Suprapubic skin (tissue), 4 donors: ENCODE measurements at regions not wholly inside any gene's neighbourhood (a gene's known extent, or its start where the extent isn't known, plus 50 kb on each side); places are given as distances from the start of the nearest gene placed in this dataset.

Experiments
- EP300 ChIP-seq: sonication (generic); formaldehyde crosslinking; IDR thresholded peaks from one replicate; pipeline ENCODE4 v1.6.1; 2017; ENCODE audit warnings: antibody characterized with exemption
- POLR2A ChIP-seq, 2 donors: fragments of 450-650 bp; IDR thresholded peaks; one replicate each; pipeline ENCODE4 v1.6.1; 2017; ENCODE audit warnings: antibody characterized with exemption in 2 of 2, mild to moderate bottlenecking in 2 of 2, moderate library complexity in 2 of 2
- POLR2AphosphoS5 ChIP-seq, 3 donors: sonication (generic); formaldehyde crosslinking; IDR thresholded peaks; one replicate each; pipeline ENCODE4 v1.6.1; 2017; ENCODE audit warnings: antibody characterized with exemption in 3 of 3
- TF ChIP-seq, protein P1 (sequence below), 2 donors: fragments of 200-600 bp in 1 of 2; fragments of 450-650 bp in 1 of 2; sonication (generic) in 1 of 2; IDR thresholded peaks; one replicate each; pipeline ENCODE4 v1.5.1; 2016 to 2019; ENCODE audit warnings: antibody characterized with exemption in 2 of 2, mild to moderate bottlenecking in 1 of 2, moderate library complexity in 1 of 2

- TF ChIP-seq, protein P1, sequence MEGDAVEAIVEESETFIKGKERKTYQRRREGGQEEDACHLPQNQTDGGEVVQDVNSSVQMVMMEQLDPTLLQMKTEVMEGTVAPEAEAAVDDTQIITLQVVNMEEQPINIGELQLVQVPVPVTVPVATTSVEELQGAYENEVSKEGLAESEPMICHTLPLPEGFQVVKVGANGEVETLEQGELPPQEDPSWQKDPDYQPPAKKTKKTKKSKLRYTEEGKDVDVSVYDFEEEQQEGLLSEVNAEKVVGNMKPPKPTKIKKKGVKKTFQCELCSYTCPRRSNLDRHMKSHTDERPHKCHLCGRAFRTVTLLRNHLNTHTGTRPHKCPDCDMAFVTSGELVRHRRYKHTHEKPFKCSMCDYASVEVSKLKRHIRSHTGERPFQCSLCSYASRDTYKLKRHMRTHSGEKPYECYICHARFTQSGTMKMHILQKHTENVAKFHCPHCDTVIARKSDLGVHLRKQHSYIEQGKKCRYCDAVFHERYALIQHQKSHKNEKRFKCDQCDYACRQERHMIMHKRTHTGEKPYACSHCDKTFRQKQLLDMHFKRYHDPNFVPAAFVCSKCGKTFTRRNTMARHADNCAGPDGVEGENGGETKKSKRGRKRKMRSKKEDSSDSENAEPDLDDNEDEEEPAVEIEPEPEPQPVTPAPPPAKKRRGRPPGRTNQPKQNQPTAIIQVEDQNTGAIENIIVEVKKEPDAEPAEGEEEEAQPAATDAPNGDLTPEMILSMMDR (IDR thresholded peaks at IDR 0.05): no peak
- TF ChIP-seq POLR2A (IDR thresholded peaks at IDR 0.05) (no peak), EP300 (no peak), POLR2AphosphoS5 (IDR thresholded peaks at IDR 0.05) (no peak)
Observed at GRCh38 chr15:96700555-96700954, 370.1 kb downstream of the NR2F2 start.
